ENCODE measurements at regions not wholly inside any gene's neighbourhood (a gene's known extent, or its start where the extent isn't known, plus 50 kb on each side); places are given as distances from the start of the nearest gene placed in this dataset.
A peak's percentile ranks its signal among the peaks of the same experiment; 100 is the strongest.

DNA sequence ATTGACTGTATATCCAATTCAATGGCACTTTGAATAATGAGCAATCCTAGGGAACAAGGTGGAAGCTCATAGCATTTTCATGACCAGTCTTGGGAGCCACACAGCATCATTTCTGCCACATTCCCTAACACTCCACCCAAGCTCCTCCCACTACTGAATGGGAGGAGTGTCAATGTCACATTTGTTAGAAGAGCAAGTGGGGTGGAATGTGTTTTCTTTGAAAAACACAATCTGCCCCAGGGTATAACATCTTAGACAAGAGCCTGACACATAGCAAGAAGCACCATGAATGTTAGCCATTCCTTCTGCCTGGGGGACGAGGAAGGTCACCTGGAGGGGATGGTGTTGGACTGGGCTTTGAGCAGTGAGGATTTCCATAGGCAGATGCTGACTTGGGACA lies 258.3 kb upstream of the PMEPA1 start:
- no peak for DNase-seq (ENCODE audit: extremely low spot score, unreplicated experiment)
- no peaks in the 10 kb centered on the region for H3K36me3 Mint-ChIP-seq
- TF ChIP-seq, protein P1, sequence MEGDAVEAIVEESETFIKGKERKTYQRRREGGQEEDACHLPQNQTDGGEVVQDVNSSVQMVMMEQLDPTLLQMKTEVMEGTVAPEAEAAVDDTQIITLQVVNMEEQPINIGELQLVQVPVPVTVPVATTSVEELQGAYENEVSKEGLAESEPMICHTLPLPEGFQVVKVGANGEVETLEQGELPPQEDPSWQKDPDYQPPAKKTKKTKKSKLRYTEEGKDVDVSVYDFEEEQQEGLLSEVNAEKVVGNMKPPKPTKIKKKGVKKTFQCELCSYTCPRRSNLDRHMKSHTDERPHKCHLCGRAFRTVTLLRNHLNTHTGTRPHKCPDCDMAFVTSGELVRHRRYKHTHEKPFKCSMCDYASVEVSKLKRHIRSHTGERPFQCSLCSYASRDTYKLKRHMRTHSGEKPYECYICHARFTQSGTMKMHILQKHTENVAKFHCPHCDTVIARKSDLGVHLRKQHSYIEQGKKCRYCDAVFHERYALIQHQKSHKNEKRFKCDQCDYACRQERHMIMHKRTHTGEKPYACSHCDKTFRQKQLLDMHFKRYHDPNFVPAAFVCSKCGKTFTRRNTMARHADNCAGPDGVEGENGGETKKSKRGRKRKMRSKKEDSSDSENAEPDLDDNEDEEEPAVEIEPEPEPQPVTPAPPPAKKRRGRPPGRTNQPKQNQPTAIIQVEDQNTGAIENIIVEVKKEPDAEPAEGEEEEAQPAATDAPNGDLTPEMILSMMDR (conservative IDR thresholded peaks at IDR 0.05), result no peak
- no peak overlapping the region for H3K4me3 Mint-ChIP-seq
- peaks cover 10% of the 10 kb centered on the region for H3K27me3 Mint-ChIP-seq
- peaks cover 4% of the 10 kb centered on the region for H3K9me3 Mint-ChIP-seq
- H3K4me1 Mint-ChIP-seq (ENCODE audit: unreplicated experiment), result peaks cover 7% of the 10 kb centered on the region
- H3K27ac Mint-ChIP-seq, result peak overlapping the region; percentile 60

DNA sequence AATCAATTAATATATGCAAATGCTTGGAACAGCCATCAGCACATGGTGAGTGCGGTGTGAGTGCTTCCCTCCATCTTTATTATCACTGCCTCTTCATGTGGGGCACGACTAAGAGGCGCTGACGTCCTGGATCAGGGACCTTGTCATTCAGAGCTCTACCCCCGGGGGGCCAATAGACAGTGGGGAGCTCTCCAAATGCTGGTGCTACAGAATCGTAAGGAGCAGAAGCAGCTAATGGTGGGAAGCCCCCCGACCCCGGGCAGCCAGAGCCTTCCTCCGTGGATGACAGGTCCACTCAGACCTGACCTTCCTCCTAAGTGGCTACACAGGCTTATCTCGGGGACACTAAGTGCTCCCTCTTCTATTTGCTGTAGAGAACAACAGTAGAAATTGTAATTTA lies 257.5 kb upstream of the PMEPA1 start:
- Mint-ChIP-seq H3K27me3 (peaks cover 10% of the 10 kb centered on the region), H3K27ac (no peak overlapping the region), H3K9me3 (peaks cover 4% of the 10 kb centered on the region), H3K4me1 (ENCODE audit: unreplicated experiment) (peaks cover 7% of the 10 kb centered on the region), H3K36me3 (no peaks in the 10 kb centered on the region), H3K4me3 (no peak overlapping the region)
- no peak for DNase-seq (ENCODE audit: extremely low spot score, unreplicated experiment)
- TF ChIP-seq, protein P1 (conservative IDR thresholded peaks at IDR 0.05), result no peak

DNA sequence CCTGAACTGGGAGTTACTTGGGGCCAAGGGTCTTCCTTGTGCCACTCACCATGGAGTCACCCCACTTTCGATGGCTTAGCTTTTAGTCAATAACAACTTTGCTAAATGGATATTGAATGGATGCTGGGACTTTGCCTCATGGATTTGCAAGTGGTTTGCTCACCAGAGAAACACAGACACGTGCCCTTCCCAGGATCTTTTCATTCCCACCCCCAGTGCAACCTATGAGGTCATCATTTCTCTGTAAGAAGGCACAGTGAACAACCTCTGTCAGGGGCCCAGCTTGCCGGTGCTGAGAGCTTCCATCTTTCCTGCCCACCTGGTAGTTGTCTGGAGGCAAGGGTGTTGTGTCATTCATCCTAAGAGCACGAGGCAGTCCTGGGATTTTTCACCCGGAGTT lies 256.8 kb upstream of the PMEPA1 start:
- H3K4me1 Mint-ChIP-seq (ENCODE audit: unreplicated experiment), result peaks cover 7% of the 10 kb centered on the region
- H3K4me3 Mint-ChIP-seq, result no peak overlapping the region
- TF ChIP-seq, protein P1 (conservative IDR thresholded peaks at IDR 0.05), result no peak
- no peak for DNase-seq (ENCODE audit: extremely low spot score, unreplicated experiment)
- H3K36me3 Mint-ChIP-seq, result no peaks in the 10 kb centered on the region
- H3K9me3 Mint-ChIP-seq, result peaks cover 4% of the 10 kb centered on the region
- H3K27me3 Mint-ChIP-seq, result peaks cover 10% of the 10 kb centered on the region
- no peak overlapping the region for H3K27ac Mint-ChIP-seq

DNA sequence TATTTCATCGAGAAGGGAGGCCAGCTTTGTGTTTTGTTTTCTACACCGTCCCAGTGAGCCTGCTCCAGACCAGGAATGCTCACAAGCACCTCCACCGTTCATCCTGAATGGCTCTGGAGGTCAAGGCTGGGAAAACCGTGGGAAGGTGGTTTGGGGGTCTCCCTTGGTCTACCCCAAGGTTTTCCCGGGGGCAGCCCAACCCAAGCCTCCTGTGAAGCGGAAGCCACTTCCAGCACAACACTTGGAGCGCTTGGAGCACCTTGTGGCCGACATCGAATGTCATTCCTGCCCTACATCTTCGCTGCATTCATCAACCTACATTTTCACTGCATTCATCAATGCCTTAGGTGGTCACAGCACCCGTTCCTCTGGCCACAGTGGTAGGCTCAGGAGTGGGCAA lies 255.6 kb upstream of the PMEPA1 start:
- Mint-ChIP-seq H3K4me3 (no peak overlapping the region), H3K9me3 (peaks cover 4% of the 10 kb centered on the region), H3K36me3 (no peaks in the 10 kb centered on the region), H3K4me1 (ENCODE audit: unreplicated experiment) (peaks cover 7% of the 10 kb centered on the region), H3K27me3 (peaks cover 7% of the 10 kb centered on the region), H3K27ac (no peak overlapping the region)
- TF ChIP-seq, protein P1 (conservative IDR thresholded peaks at IDR 0.05), result no peak
- no peak for DNase-seq (ENCODE audit: extremely low spot score, unreplicated experiment)

DNA sequence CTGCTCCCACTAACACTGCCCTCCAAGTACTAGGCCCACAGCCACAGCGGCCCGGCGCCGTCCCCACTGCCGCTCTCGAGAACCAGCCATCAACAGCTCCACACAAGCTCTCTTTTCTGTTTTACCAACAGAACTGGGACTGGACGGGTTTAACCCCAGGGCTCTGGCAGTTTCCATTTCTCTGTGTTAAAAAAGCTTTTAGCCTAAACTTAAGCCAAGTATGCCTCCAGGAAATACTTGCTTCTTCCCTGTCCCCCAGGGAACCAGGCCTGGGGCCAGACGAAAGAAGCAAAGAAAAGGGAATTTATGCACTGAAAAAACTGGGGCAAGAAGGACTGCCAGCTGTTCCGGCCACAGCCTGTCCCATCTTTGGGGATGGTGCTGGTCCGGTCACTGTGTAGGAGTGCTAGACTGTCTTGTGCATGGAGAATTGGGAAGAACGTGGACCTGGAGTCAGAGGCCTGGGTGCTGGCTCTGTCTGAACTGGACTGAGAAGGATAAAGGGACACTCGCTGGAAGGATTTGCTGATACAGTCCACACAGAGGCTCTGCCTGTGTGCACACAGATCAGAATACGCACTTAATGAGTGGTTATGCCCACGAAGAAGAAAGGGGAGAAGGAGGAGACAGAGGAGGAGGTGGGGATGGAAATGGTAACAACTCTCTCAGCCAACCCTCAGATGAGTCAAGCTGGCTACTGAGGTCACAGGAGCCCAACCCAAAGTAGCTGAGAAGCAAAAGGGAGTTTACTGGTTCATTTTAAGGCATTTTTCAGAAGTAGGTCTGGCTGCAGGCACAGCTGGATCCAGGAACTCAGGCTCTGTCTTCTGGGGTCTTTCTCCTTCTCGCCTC lies 254.4 kb upstream of the PMEPA1 start:
- no peak overlapping the region for H3K4me3 Mint-ChIP-seq
- DNase-seq (ENCODE audit: extremely low spot score, unreplicated experiment), result no peak
- no peaks in the 10 kb centered on the region for H3K36me3 Mint-ChIP-seq
- peaks cover 8% of the 10 kb centered on the region for H3K27me3 Mint-ChIP-seq
- no peak overlapping the region for H3K27ac Mint-ChIP-seq
- TF ChIP-seq, protein P1 (conservative IDR thresholded peaks at IDR 0.05), result no peak
- H3K4me1 Mint-ChIP-seq (ENCODE audit: unreplicated experiment), result peaks cover 7% of the 10 kb centered on the region
- H3K9me3 Mint-ChIP-seq, result peaks cover 4% of the 10 kb centered on the region

Measured in type B pancreatic cell (in vitro differentiated cells).